Activated CD4-positive, alpha-beta T cell treated with anti-CD3 and anti-CD28 coated beads for 24 hours (primary cell): ENCODE measurements at regions not wholly inside any gene's neighbourhood (a gene's known extent, or its start where the extent isn't known, plus 50 kb on each side); places are given as distances from the start of the nearest gene placed in this dataset.
"Not testable (repeated sequence)": the region's sequence is repeated elsewhere in the genome, so short reads cannot be mapped to it uniquely, and the experiment has no call there.

Source experiments
- DNase-seq, 2 donors: peaks; one replicate each; pipeline ENCODE4 v3.0.0-alpha.2; 2020; ENCODE audit warnings: low read depth in 2 of 2

GRCh38 chr1:233790121-233790520, 114.4 kb upstream of the SLC35F3 start:
- DNase-seq: no peak

DNA sequence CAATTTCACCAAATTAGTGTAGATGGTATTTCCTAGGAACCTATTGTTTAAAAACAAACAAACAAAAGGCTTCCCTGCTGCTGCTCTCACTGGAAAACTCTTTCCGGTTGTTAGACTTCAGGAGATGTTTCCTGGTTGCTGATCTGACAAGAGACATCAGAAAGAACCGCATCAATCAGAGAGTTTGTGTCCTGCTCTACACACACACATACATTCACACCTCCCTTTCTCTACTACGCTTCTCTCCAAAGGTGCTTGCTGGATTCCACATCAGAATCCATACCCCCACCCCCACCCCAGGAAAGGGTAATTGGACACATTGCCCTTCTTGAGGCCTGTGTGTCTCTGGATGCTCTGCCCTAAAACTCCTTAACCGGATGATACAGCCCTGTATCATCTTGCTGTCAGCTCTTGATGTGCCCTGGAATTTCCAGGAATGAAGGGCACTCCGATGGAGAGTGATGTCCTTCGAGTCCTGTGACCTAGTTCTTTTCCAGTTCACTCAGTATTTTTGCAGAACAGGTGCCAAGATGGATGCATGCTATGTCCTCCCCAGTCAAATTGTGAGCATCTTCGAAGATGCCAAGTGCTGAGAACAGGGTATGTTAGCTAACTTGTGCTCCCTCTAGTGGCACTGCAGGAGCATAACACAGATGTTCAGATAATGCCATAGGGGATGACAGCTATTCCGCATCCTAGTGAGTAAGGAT, 113.7 kb upstream of the SLC35F3 start:
- DNase-seq: peak in 1 of 2 donors; percentile 6

- no peak for DNase-seq
Observed at GRCh38 chr1:233791372-233791703, 113.1 kb upstream of the SLC35F3 start.

DNA sequence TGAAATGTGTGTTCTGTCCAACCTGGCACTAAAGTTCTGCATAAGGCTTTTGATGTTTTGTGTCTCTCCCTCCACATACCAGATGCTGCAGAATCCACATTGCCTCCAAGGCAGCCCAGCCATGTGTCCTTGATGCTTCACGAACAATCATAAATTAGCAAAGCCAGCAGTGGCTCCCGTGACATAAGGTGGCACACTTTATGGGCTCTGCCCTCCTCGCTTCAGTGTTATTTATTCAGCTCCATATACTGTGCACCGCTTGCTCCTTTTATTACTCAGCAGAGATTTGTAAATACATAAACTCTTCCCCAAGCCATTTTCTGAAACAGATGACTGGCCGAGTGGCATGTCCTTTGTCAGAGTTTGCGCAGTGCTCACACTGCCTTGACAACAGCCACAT, 112.8 kb upstream of the SLC35F3 start:
- no peak for DNase-seq

DNA sequence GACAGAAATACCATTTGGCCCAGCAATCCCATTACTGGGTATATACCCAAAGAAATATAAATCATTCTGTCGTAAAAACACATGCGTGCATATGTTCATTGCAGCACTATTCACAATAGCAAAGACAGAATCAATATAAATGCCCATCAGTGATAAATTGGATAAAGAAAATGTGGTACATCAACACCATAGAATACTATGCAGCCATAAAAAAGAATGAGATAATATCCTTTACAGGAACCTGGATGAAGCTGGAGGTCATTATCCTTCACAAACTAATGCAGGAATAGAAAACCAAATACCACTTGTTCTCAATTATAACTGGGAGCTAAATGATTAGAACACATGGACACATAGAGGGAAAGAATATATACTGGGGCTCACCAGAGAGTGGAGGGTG, 109.6 kb upstream of the SLC35F3 start:
- no peak for DNase-seq

DNA sequence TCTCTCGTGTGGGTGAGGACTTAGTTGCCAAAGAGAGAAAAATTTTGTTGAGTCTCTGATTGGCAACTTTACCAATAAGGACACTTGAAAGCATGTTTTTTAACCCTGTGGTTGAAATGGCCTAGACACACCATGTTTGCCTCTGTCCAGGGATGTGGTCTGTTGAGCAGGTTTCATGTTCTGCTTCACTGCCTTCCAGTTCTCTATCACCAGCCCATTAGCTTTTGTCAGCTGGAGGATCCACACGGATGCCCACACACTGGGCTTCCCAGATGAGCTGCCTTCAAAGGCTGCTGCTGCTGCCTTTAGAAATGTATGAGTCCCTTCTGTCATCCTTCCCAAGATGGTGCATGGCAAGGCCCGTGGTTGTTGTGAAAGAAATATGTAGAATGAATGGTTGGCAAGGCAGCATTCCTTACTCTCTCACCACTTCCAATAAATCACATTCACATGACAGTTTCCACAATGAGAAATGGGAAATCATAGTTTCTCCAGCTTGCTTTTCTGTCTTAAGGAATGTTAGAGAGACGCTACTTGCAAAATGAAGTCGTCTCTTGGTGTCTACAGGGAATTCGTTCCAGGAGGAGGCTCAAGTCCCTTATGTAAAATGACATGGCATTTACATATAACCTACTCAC, 108.2 kb upstream of the SLC35F3 start:
- no peak for DNase-seq

DNA sequence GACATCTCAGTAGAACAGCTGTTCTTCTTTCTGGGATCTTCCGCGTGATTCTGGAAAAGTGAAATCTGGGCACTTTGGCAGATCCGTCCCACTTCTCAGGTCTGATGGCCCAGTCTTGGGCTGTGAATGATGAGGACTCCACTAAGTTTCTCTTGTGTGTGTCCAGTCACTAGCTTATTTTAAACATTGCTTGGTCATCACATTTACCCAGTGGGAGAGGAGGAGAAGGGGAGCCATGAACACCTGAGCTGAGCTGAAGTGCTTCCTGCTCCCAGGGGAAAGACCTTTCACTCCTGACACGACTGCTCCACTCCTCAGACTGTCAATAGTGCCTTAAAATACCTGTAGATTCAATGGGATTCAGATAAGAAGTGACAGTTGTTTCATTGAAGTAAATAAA, 101.9 kb upstream of the SLC35F3 start:
- no peak for DNase-seq

- no peak for DNase-seq
Observed at GRCh38 chr1:233805786-233806185, 98.7 kb upstream of the SLC35F3 start.

- no peak for DNase-seq
Observed at GRCh38 chr1:233815357-233815756, 89.1 kb upstream of the SLC35F3 start.

DNA sequence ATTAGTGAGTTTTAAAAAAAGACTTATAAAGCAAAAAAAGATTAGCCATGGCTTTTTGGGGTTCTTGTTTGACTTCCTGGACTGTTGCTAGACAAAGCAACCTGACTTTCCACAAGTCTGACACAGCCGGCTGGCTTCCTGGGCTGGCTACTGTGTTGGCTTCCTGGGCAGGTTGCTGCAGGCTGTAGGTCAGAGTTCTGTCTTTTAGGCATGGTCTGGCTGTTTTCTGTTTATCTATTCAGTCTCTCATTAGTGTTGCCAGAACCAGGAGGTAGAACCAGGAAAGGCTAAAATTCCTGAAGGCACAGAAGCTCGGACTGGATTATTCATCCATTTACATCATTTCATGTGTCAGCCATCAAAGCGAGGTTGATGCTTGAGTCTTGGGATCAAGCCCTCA, 88.6 kb upstream of the SLC35F3 start:
- no peak for DNase-seq

DNA sequence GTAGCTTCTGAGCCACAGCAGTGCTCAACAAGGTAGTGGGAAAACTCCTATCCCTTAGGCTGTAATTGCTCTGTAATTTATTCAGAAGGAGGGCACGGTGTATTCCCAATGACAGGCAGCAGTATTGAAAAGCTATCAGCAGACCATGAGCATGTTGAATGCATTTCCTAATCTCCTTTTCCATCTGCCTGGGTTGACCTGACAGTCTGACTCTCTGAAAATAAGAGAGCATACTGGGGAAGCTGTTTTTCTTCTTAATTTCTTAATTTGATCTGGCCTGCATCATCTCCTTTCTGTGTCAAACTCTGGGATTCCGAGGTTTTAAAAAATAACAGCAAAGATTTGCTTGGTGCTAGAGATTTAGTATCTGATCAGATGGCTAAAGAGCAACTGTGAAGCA, 88.1 kb upstream of the SLC35F3 start:
- DNase-seq: no peak

DNA sequence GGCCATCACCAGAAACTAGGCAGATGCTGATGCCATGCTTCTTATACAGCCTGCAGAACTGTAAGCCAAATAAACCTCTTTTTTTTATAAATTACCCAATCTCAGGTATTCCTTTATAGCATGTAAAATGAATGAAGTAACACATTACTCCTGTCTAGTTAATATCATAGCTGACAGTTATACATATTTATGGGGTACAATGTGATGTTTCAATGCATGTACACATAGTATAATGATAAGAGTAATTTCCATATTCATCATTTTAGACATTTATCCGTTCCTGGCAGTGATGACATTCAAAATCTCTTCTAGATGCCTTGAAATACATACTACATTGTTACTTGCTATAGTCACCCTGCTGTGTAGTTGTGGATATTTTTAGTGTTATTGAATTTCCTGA, 85.4 kb upstream of the SLC35F3 start:
- no peak for DNase-seq

GRCh38 chr1:233824179-233824578, 80.3 kb upstream of the SLC35F3 start:
- not testable (repeated sequence) for DNase-seq

DNA sequence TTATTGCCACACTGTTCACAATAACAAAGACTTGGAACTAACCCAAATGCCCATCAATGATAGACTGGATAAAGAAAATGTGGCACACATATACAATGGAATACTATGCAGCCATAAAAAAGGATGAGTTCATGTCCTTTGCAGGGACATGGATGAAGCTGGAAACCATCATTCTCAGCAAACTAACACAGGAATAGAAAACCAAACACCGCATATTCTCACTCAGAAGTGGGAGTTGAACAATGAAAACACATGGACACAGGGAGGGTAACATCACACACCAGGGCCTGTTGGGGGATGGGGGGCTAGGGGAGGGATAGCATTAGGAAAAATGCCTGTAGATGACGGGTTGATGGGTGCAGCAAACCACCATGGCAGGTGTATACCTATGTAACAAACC, 76.5 kb upstream of the SLC35F3 start:
- DNase-seq: not testable (repeated sequence)

DNA sequence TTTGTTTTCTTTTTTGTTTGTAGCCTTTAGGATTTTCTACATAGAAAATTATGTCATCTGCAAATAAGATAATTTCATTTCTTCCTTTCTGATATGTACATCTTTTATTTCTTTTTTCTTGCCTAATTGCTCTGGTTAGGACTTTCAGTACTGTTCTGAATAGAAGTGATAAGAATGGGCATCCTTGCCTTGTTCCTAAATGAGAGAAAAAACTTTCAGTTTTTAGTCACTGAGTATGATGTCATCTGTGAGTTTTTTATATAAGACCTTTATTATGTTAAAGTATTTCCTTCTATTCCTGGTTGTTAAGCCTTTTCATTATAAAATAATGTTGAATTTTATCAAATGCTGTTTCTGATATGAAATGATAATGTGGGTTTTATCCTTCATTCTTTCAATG, 76.0 kb upstream of the SLC35F3 start:
- DNase-seq: no peak

- DNase-seq: no peak
Observed at GRCh38 chr1:233834609-233835008, 69.9 kb upstream of the SLC35F3 start.

- DNase-seq: not testable (repeated sequence)
Observed at GRCh38 chr1:233838207-233838606, 66.3 kb upstream of the SLC35F3 start.

- DNase-seq: no peak
Observed at GRCh38 chr1:233843525-233844204, 60.8 kb upstream of the SLC35F3 start.

DNA sequence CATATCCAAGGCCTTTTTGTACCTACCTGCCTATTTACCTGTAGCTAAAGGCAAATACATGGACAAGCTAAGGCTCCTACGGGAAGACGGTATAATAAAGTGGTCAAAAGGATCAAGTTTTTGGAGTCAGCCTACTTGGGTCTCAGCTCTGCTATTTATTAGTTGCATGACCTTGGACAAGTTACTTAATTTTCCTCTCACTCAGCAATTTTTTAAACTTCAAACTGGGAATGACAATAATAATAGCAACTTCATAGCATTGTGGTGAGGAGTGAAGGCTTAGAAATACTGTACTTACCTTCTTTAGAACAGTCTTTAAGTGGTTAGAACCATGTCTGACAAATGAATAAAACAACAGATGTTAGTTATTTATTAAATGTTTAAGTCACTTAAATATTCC, 60.2 kb upstream of the SLC35F3 start:
- no peak for DNase-seq

DNA sequence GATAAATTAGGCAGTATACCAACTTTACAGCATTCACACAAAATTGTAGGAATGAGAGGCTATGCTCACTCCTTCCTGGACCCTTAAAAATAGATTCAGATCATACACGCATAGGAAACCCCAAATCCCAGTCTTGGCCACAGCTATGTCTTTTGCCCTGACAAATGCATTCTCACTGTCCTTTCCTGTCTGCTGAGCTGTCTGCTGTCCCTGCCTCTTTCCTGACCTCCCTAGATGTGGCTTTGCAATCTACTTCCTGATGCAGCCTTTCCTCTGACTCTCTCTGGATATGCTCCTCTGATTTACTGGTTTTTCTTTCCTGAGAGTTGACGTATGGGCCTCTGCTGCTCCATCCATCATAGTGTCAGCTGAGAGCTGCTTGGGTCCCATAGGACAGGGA, 59.8 kb upstream of the SLC35F3 start:
- DNase-seq: no peak
